ENCODE measurements at regions not wholly inside any gene's neighbourhood (a gene's known extent, or its start where the extent isn't known, plus 50 kb on each side); places are given as distances from the start of the nearest gene placed in this dataset.
"Not testable (repeated sequence)": the region's sequence is repeated elsewhere in the genome, so short reads cannot be mapped to it uniquely, and the experiment has no call there.

DNA sequence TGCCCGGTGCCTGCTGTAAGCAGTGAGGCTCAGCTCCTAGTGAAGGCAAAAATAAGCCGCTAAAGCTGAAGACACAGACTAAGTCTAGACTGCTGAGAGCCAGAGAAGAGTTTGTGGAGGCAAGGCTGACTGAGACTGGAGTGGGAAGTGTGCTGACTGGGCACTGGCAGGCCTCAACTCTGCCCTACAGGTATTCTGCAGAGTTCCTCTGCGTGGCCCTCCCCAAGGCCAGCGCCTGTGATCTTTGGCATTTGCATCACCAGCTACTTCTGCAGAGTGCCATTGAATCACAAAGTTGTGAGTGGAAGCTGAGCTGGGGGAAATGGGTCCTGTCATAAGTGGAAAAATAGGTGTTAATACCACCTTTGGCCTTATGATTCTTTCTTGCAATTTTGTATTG lies 905.7 kb downstream of the PLA2G4A start:
- no peak for ATAC-seq

- no peak for ATAC-seq
Measured at GRCh38 chr1:187744665-187745064, 915.9 kb downstream of the PLA2G4A start.

- no peak for ATAC-seq
Measured at GRCh38 chr1:187755536-187755935, 926.8 kb downstream of the PLA2G4A start.

- not testable (repeated sequence) for ATAC-seq
Measured at GRCh38 chr1:187756684-187757083, 927.9 kb downstream of the PLA2G4A start.

GRCh38 chr1:187759825-187760333 lies 931.1 kb downstream of the PLA2G4A start:
- ATAC-seq, result no peak

DNA sequence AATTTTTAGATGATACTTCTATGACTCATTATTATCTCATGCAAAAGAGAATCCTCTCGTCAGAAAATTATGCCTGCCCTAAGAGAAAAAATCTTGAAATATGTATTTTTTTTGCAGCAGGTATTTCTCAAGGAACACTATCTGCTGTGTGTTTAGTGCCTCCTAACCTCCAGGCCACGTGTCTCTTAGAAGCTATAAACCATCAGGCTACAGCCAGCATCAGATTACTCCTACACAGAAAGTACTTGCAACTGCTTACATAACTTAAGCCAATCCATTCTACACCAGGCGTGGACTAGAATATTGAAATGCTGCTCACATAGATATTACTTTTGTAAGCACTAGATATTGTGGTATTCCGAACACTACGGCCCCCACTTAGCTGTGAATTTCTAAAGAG lies 933.4 kb downstream of the PLA2G4A start:
- ATAC-seq, result no peak

DNA sequence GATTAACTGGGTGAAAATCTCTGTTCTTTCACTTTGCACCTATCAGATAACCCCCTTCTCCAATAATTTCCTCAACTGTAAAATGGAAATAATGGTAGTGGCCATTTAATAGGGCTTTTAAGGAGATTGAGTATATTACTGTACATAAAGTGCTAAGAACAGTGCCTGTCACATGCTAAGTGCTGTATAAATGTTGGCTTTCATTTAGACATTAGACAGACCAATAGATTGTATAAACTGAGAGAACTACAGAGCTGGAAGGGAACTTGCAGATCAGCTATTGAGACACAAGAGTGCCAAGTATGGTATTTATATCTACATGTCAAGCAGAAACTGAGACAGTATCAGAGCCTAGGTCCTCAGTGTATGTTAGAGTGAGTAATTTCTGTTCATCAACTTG lies 934.7 kb downstream of the PLA2G4A start:
- no peak for ATAC-seq

DNA sequence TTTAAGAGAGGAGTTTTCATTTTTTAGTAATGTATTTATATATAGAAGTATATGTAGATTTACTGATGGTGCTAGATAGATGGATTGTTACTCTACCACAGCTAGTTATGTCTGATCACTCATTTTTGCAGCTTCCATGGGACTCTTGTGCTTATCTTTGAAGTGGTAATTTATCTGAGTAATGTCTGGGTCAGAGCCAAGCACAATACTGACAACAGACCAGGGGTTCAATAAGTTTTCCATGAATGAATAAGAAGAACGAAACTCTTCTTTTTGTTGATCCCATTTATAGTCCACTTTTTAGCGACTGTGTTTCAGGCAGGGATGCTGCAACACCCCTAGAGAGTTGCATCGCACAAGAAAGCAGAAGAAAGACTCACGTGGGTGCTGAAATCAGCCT lies 935.2 kb downstream of the PLA2G4A start:
- no peak for ATAC-seq

DNA sequence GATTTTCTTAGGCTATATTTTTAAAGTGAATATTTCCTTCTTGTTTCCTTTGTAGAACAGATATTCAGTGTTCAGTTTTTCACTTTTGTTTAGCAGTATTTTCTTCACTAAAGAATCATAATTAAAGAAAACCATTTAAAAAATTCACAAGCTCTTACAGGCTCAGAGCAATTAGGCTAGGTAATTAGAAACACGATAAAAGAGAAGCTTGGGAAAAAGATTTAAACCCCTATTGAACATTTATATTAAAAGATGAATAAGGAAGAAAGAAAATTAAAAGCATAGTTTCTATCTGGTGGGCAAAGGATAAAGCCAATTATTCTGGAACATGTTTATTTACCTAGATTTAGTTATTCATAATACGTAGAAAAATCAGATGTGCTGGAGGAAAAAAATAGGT lies 942.6 kb downstream of the PLA2G4A start:
- no peak for ATAC-seq

DNA sequence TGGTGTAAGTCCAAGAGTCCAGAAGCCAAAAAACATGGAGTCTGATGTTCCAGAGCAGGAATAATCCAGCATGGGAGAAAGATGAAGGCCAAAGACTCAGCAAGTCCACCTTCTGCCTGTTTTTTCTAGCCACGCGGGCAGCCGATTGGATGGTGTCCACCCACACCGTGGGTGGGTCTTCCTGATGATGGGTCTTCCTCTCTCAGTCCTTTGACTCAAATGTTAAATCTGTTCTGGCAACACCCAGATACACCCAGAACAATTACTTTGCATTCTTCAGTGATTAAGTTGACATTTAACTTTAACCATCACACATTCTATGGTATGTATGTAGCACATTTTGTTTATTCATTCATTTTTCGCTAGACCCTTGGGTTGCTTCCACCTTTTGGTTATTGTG lies 944.4 kb downstream of the PLA2G4A start:
- no peak for ATAC-seq

DNA sequence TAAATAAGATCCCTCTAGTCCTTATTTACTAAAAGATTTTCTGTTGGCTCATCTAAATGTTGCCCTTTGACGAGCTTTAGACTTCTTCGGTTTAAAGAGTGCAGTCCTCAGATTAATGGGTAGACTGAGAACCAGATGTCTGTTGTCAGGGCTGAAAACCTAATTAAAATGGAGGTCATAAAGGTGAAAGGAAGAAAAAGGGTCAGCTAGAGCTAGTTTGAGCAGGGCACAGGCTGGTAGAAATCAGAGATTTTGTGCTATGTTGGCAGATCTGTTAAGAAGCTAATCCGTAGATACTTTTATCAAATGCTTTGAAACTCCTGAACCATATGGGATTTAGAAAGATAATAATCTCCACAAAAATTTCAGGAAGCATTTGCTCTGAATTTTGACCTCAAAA lies 959.0 kb downstream of the PLA2G4A start:
- ATAC-seq, result no peak

DNA sequence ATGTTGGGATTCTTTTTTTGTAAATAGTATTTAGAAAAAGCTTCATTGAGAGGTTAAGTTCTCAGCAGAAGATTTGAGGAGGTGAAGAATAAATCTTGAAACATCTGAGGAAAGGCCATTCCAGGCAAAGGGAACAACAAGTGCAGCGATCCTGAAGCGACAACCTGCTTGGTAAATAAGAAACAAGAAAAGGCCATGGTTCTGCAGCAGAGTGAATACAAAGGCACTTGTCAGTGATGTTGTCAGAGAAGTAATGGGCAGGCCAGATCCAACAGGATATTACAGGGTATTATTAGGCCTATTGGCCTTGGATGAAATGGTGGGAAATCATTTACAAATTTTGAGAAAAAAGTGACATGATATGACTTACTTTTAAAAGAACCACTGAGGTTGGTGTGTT lies 960.0 kb downstream of the PLA2G4A start:
- ATAC-seq, result no peak

DNA sequence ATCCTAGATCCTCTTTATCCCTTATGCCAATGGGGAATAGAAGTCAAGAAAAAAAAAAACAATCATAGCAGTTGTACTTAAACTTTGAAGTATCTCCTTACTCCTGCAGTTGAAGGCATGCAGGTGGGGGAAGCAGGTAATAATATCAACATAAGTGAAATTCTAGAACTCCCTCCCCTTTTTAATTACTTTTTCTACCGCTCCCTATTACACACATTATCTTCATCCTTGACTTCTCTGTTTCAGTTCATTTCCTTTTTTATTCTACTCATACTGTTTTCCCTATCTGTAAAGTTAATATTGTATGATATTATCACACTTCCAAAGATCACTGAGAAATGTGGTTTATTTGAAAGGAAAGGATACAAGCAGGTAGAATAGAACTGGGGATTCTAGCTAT lies 962.0 kb downstream of the PLA2G4A start:
- ATAC-seq, result no peak

DNA sequence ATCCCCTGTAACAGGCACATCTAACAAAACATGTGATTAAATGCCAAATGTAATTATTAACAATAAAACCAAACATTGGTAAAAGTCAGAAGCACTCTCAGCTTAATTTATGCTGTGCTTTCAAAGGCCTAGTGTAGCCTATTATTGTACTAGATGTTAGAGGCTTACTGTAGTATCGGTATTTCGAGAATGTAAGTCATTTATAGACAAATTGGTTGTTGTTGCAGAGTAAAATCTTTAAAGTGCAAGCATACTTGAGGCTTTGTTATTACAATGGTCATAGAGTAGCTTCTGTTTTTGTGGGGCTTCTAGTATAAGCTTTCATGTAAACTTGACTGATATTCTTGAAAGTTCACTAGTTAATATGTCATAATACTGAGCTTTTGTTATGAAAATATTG lies 965.8 kb downstream of the PLA2G4A start:
- ATAC-seq, result no peak

DNA sequence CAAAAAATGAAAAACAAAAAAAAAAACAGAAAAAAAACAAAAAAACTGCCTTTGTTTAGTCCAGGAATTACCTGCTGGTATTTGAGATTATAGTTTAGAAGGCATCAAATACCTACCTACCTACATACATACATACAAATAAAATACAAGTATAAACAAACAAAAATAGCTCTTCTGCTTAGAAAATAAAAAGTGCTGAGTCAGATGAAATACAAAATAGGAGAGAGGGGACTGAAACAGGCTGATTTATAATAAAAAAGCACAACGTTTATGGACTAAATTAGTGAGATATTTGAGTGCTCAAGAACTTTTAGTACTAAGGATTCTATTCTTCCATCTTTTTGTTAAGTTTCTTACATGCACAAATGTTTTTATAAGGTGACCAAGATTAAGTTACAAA lies 980.8 kb downstream of the PLA2G4A start:
- ATAC-seq, result no peak

GRCh38 chr1:187816646-187817045 lies 987.9 kb downstream of the PLA2G4A start:
- ATAC-seq, result no peak

DNA sequence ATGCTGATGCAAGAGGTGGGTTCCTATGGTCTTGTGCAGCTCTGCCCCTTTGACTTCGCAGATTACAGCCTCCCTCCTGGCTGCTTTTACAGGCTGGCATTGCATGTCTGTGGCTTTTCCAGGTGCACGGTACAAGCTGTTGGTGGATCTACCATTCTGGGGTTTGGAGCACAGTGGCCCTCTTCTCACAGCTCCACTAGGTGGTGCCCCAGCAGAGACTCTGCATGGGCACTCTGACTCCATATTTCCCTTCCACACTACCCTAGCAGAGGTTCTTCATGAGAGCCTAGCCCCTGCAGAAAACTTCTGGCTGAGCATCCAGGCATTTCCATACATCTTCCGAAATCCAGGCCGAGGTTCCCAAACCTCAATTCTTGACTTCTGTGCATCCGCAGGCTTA lies 989.0 kb downstream of the PLA2G4A start:
- ATAC-seq, result no peak

DNA sequence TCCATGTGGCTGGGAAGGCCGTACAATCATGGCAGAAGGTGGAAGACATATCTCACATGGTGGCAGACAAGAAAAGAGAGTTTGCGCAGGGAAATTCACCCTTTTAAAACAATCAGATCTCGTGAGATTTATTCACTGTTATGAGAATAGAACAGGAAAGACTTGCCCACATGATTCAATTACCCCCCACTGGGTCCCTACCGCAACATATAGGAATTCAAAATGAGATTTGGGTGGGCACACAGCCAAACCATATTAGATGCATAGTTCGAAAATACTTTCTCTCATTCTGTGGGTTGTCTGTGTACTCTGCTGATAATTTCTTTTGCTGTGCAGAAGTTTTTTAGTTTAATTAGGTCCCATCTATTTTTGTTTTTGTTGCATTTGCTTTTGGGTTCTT lies 990.3 kb downstream of the PLA2G4A start:
- ATAC-seq, result no peak

DNA sequence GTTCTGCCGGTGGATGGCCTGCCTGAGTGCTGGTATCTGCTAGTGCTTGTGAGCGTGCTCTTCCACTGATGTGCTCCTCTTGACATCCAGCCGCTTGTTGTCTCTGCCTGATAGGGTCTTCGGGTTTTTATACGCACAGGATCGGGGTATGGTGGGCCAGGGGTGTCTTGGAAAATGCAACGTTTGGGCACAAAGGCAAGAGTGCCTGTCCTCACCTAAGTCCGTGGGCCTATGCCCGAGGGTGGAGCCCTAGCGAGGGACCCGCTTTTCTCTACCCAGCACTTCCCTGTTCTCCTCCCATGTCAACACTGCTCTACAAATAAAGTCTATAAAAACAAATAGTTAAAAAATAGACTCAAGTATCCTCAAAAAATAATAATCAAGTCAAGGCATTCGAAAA lies 1007.8 kb downstream of the PLA2G4A start:
- no peak for ATAC-seq

DNA sequence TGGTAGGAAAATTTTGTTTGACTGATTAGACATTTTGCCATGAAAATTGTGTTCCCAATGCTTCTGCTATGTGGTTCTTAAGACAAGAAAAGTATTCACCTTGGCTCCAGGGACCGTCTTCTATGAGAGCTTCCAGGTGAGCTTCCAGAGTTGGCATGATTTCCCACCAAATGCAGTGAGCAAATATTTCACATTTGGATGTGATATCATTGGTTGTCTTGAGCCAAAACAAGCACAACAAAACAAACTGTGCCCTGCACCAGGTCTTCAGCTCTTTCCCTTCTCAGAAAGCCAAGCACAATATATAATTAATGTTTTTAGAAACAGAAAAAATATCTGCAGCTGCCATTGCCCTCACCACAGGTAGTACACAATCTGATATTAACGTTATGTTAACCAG lies 1009.0 kb downstream of the PLA2G4A start:
- ATAC-seq, result no peak

DNA sequence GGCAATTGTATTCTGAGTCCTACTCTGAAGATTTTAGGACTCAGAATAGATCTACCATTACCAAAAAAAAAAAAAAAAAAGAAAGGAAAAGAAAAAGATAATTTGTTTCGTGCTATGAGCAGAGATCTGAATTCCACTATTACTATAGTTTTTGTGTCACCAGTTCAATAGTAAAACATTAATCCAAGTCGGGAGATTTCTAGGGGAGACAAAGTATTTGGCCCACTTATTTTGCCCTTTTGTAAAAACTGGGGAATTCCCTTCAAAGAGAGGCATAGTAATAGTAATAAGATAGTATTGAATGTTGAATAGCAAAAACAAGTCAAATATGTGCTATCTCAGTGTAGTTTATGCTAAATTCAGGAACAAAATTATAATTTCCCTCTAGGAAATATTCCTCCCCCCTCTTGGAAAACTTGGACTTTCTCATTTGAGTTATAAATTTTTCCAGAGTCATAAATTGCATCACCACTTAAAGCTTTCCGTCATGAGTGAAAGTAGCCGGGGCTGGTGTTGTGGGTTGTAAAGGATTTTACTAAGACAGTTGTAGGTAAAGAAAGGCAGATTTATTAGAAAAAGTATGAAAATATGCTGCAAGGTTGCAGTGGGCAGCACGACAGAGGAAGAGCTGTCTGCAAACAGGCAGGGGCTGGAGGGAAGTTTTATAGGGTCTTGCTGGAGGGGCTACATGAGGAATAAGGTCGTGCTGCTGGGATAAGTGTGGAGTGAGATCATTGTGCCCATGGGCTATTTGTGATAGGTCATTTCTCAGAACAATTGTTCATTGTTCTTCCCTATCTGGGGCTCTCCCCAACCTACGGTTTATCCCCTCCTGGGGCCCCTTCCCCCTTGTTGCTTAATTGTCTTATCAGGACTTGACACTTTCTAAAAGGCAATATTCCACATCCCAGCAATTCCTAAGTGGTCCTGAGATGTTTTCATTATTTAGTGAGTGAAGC lies 1009.9 kb downstream of the PLA2G4A start:
- no peak for ATAC-seq

- ATAC-seq, result no peak
Measured at GRCh38 chr1:187839873-187840272, 1011.1 kb downstream of the PLA2G4A start.

DNA sequence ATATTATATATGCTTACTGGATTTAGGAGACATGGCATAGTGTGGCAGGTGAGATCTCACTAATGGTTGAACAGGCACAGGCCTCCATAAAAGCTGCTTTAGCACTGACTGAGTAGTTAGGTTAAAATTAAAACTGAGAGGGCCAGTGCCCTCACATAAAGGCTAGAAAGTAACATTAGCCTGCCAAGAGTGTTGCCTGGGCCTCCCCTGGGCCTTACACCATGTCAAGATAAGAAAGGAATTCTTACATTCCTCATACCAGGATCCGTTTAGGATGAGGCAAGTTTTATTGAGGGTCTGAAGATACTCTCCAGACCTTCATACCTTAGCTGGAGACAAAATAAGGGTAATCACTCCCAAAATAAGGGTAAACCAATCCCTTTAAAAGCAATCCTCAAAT lies 1011.8 kb downstream of the PLA2G4A start:
- no peak for ATAC-seq

DNA sequence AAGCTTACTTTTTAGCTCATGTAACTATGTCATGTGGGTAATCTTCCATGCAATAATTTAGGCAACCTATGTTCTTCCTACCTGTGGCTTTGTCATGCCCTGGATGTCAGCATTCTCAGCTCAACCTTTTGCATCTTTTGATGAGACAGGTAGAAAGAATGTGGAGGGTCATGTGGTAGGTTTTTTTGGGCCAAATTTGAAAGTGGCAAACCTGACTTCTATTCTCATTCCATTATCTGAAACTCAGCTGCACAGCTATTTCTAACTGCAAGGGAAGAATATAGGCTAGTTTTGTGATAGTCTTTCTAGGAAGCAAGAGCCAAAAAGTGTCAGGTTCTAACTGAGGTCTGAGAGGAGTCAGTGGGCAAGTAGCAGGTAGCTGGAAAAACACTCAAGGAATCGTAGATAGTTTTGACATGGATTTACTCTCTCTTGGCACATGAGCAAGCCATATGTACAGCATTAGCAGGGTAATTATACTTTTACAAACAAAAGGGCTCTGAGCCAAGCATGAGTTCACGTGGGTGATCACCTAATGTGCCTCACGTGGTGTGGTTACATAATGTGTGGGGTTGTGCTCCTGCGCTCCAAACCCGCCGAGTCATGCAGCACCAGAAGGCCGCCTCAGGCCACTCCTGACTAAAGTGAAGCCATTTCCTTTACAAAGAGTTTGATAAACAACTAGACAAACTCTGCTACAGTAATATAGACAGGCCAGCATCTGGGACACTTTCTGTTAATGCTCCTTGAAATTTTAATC lies 1013.8 kb downstream of the PLA2G4A start:
- ATAC-seq, result no peak
